SK-N-MC (cell line): ENCODE measurements at regions not wholly inside any gene's neighbourhood (a gene's known extent, or its start where the extent isn't known, plus 50 kb on each side); places are given as distances from the start of the nearest gene placed in this dataset.

Experiments
- DNase-seq: peaks from one replicate; pipeline ENCODE4 v3.0.0-alpha.2; 2011; ENCODE audit warnings: low read depth, low spot score
- H3K27ac ChIP-seq: fragments of 200-600 bp; sonication (generic); 2 replicates; pipeline ENCODE4 v1.5.1; 2016; ENCODE audit warnings: mixed run types
- H3K36me3 ChIP-seq: fragments of 200-600 bp; sonication (generic); 2 replicates; pipeline ENCODE4 v1.6.1; 2017; ENCODE audit warnings: antibody characterized with exemption, low read length, mixed read lengths; ENCODE audit not compliant: insufficient read depth
- H3K4me3 ChIP-seq: fragments of 200-600 bp; sonication (generic); 2 replicates; pipeline ENCODE4 v1.5.1; 2016
- H3K9ac ChIP-seq: fragments of 200-600 bp; sonication (generic); 2 replicates; pipeline ENCODE4 v1.8.0; 2017; ENCODE audit warnings: mixed run types, mixed read lengths; ENCODE audit not compliant: insufficient read length
- H3K9me3 ChIP-seq: fragments of 200-600 bp; sonication (generic); 2 replicates; pipeline ENCODE4 v1.6.1; 2017; ENCODE audit warnings: low read depth, mild to moderate bottlenecking, antibody characterized with exemption, low read length, moderate library complexity, mixed read lengths
- EZH2 ChIP-seq: fragments of 200-600 bp; sonication (generic); IDR thresholded peaks from one replicate; pipeline ENCODE4 v1.6.1; 2017; ENCODE audit warnings: antibody characterized with exemption
- FOXP2 ChIP-seq: optimal IDR thresholded peaks from 2 replicates; pipeline ENCODE3; 2011; ENCODE audit warnings: mild to moderate bottlenecking, moderate library complexity; ENCODE audit not compliant: insufficient read depth; ENCODE audit errors: extremely low read length, control extremely low read depth
- POLR2AphosphoS5 ChIP-seq: IDR thresholded peaks from 2 replicates; pipeline ENCODE4 v1.6.1; 2012; ENCODE audit warnings: mild to moderate bottlenecking, low read depth, low read length, borderline replicate concordance

GRCh38 chr4:65791111-65791811 lies 121.0 kb upstream of the EPHA5 start:
- no peak for TF ChIP-seq EZH2
- no peak for TF ChIP-seq FOXP2
- no peak for TF ChIP-seq POLR2AphosphoS5

GRCh38 chr4:65789805-65790204 lies 119.5 kb upstream of the EPHA5 start:
- TF ChIP-seq FOXP2 (no peak), POLR2AphosphoS5 (no peak), EZH2 (no peak)
- no peaks in the 10 kb centered on the region for H3K36me3 ChIP-seq
- H3K4me3 ChIP-seq: no peak overlapping the region
- no peak overlapping the region for H3K27ac ChIP-seq
- H3K9ac ChIP-seq: no peak overlapping the region
- H3K9me3 ChIP-seq: no peaks in the 10 kb centered on the region
- DNase-seq: no peak

More at GRCh38 chr4:65791111-65791811, 121.0 kb upstream of the EPHA5 start:
- H3K9ac ChIP-seq: no peak overlapping the region
- DNase-seq: no peak
- H3K36me3 ChIP-seq: no peaks in the 10 kb centered on the region
- H3K27ac ChIP-seq: no peak overlapping the region
- no peaks in the 10 kb centered on the region for H3K9me3 ChIP-seq
- no peak overlapping the region for H3K4me3 ChIP-seq

- no peak overlapping the region for H3K4me3 ChIP-seq
- no peak overlapping the region for H3K9ac ChIP-seq
- H3K36me3 ChIP-seq: no peaks in the 10 kb centered on the region
- TF ChIP-seq EZH2: no peak
- TF ChIP-seq FOXP2: no peak
- TF ChIP-seq POLR2AphosphoS5: no peak
- no peak for DNase-seq
- H3K9me3 ChIP-seq: no peaks in the 10 kb centered on the region
- no peak overlapping the region for H3K27ac ChIP-seq
Observed at GRCh38 chr4:65789341-65789740, 119.1 kb upstream of the EPHA5 start.

DNA sequence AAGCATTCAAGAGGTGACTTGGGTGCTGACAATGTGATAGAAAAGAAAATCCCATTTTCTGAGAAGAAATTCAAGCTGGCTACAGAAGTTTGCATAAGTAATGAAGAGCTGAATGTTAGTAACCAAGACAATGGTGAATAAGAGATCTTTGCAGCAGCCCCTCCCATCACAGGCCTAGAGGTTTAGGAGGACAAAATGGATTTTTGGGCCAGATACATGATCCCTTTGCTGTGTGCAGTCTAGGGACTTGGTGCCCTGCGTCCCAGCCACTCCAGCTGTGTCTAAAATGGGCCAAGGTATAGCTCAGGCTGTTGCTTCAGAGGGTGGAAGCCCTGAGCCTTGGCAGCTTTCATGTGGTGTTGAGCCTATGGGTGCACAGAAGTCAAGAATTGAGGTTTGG lies 107.0 kb upstream of the EPHA5 start:
- Histone ChIP-seq H3K36me3 (no peaks in the 10 kb centered on the region), H3K9me3 (no peaks in the 10 kb centered on the region), H3K4me3 (no peak overlapping the region), H3K9ac (no peak overlapping the region), H3K27ac (no peak overlapping the region)
- TF ChIP-seq POLR2AphosphoS5: no peak
- TF ChIP-seq EZH2: no peak
- no peak for TF ChIP-seq FOXP2
- DNase-seq: no peak

- H3K36me3 ChIP-seq: no peaks in the 10 kb centered on the region
- H3K27ac ChIP-seq: no peak overlapping the region
- H3K9me3 ChIP-seq: no peaks in the 10 kb centered on the region
- H3K9ac ChIP-seq: no peak overlapping the region
- TF ChIP-seq POLR2AphosphoS5 (no peak), FOXP2 (no peak), EZH2 (no peak)
- H3K4me3 ChIP-seq: no peak overlapping the region
- DNase-seq: no peak
Observed at GRCh38 chr4:65773636-65774035, 103.3 kb upstream of the EPHA5 start.

- TF ChIP-seq FOXP2 (no peak), POLR2AphosphoS5 (no peak), EZH2 (no peak)
- no peak overlapping the region for H3K27ac ChIP-seq
- no peaks in the 10 kb centered on the region for H3K36me3 ChIP-seq
- DNase-seq: no peak
- H3K9ac ChIP-seq: no peak overlapping the region
- no peaks in the 10 kb centered on the region for H3K9me3 ChIP-seq
- no peak overlapping the region for H3K4me3 ChIP-seq
Observed at GRCh38 chr4:65747386-65747785, 77.1 kb upstream of the EPHA5 start.

GRCh38 chr4:65738134-65738533 lies 67.8 kb upstream of the EPHA5 start:
- no peak for DNase-seq
- no peak overlapping the region for H3K4me3 ChIP-seq
- no peaks in the 10 kb centered on the region for H3K36me3 ChIP-seq
- TF ChIP-seq POLR2AphosphoS5: no peak
- TF ChIP-seq EZH2: no peak
- TF ChIP-seq FOXP2: no peak
- no peaks in the 10 kb centered on the region for H3K9me3 ChIP-seq
- H3K27ac ChIP-seq: no peak overlapping the region
- H3K9ac ChIP-seq: no peak overlapping the region

DNA sequence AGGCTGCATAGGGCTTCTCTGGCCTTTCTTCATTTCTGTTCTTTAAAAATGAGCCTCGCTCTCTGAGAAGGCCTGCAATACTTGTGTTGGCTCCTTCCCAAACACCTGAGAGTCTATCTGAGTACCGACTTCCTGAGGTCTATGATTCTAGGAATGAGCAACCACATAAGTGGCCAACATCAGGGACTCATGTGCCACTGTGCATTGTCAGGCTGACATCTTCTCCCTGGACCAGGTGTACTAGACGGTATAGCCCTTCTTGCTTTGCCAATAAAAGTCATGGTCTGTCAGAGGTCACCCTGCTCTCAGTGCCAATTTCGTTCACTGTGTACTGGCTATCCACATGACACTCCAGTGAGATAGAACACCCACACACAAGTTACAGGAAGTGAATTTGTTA lies 67.4 kb upstream of the EPHA5 start:
- H3K9me3 ChIP-seq: no peaks in the 10 kb centered on the region
- H3K27ac ChIP-seq: no peak overlapping the region
- DNase-seq: no peak
- no peaks in the 10 kb centered on the region for H3K36me3 ChIP-seq
- no peak overlapping the region for H3K9ac ChIP-seq
- TF ChIP-seq POLR2AphosphoS5: no peak
- no peak for TF ChIP-seq EZH2
- TF ChIP-seq FOXP2: no peak
- no peak overlapping the region for H3K4me3 ChIP-seq

DNA sequence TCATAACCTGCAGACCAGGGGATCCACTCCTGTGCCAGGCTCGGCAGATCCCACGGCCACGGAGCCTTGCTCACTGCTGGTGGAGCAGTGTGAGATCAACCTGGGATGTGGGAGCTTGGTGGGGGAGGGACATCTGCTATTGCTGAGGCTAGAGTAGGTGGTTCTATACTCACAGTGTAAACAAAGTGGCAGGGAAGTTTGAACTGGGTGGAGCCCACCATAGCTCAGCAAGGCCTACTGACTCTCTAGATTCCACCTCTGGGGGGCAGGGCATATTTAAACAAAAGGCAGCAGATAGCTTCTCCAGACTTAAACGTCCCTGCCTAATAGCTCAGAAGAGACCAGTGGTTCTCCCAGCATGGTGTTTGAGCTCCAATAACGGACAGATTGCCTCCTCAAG lies 54.7 kb upstream of the EPHA5 start:
- DNase-seq: no peak
- no peaks in the 10 kb centered on the region for H3K9me3 ChIP-seq

More for the DNA sequence above, 54.7 kb upstream of the EPHA5 start:
- H3K9ac ChIP-seq: no peak overlapping the region
- H3K4me3 ChIP-seq: no peak overlapping the region
- no peak overlapping the region for H3K27ac ChIP-seq
- TF ChIP-seq FOXP2 (no peak), EZH2 (no peak), POLR2AphosphoS5 (no peak)
- no peaks in the 10 kb centered on the region for H3K36me3 ChIP-seq
